Dendritic cell treated with granulocyte-macrophage colony-stimulating factor and Interleukin-4, amounts not matched to agents 40 ng/mL and 50 ng/mL, for 4 days (primary cell): ENCODE measurements at regions not wholly inside any gene's neighbourhood (a gene's known extent, or its start where the extent isn't known, plus 50 kb on each side); places are given as distances from the start of the nearest gene placed in this dataset.
A peak's percentile ranks its signal among the peaks of the same experiment; 100 is the strongest.

Experiments used
- H3K27ac Mint-ChIP-seq: one replicate; pipeline ENCODE4 v1.8.0; 2022; ENCODE audit warnings: mild to moderate bottlenecking, mixed read lengths
- H3K27me3 Mint-ChIP-seq: one replicate; pipeline ENCODE4 v1.8.0; 2022; ENCODE audit warnings: mild to moderate bottlenecking, mixed read lengths
- H3K36me3 Mint-ChIP-seq: one replicate; pipeline ENCODE4 v1.8.0; 2022; ENCODE audit warnings: low read depth, mixed read lengths
- H3K4me1 Mint-ChIP-seq: one replicate; pipeline ENCODE4 v1.8.0; 2022; ENCODE audit warnings: low read depth, mixed read lengths
- H3K4me3 Mint-ChIP-seq: one replicate; pipeline ENCODE4 v1.8.0; 2022; ENCODE audit warnings: mild to moderate bottlenecking, moderate library complexity, mixed read lengths
- H3K9me3 Mint-ChIP-seq: one replicate; pipeline ENCODE4 v1.8.0; 2022; ENCODE audit warnings: mixed read lengths
- intact Hi-C: fragments of 100-400 bp; cut with micrococcal nuclease; formaldehyde crosslinking; loops from one replicate; pipeline ENCODE4 v1.15.0; 2022

- no peaks in the 10 kb centered on the region for H3K27me3 Mint-ChIP-seq
- peaks cover 3% of the 10 kb centered on the region for H3K9me3 Mint-ChIP-seq
- no peak overlapping the region for H3K4me3 Mint-ChIP-seq
- intact Hi-C loops, result no loop called here
- H3K27ac Mint-ChIP-seq, result peak overlapping the region; percentile 44
- H3K4me1 Mint-ChIP-seq, result peaks cover 47% of the 10 kb centered on the region
- H3K36me3 Mint-ChIP-seq, result no peaks in the 10 kb centered on the region
Measured at GRCh38 chr14:50010752-50011151, 105.6 kb downstream of the VCPKMT start.

- intact Hi-C loops, result no loop called here
- Mint-ChIP-seq H3K4me1 (peaks cover 49% of the 10 kb centered on the region), H3K27me3 (no peaks in the 10 kb centered on the region), H3K36me3 (no peaks in the 10 kb centered on the region), H3K9me3 (peaks cover 8% of the 10 kb centered on the region), H3K4me3 (no peak overlapping the region), H3K27ac (peak overlapping the region; percentile 44)
Measured at GRCh38 chr14:50011242-50011641, 105.1 kb downstream of the VCPKMT start.

- H3K36me3 Mint-ChIP-seq, result no peaks in the 10 kb centered on the region
- intact Hi-C loops, result no loop called here
Measured at GRCh38 chr14:50012644-50013043, 103.7 kb downstream of the VCPKMT start.

GRCh38 chr14:50013198-50013918 lies 103.0 kb downstream of the VCPKMT start:
- Mint-ChIP-seq H3K36me3 (no peaks in the 10 kb centered on the region), H3K27ac (peak overlapping the region; percentile 55), H3K9me3 (peaks cover 10% of the 10 kb centered on the region), H3K4me3 (no peak overlapping the region), H3K4me1 (peaks cover 42% of the 10 kb centered on the region), H3K27me3 (peaks cover 3% of the 10 kb centered on the region)
- intact Hi-C loops, result no loop called here

More at GRCh38 chr14:50012644-50013043, 103.7 kb downstream of the VCPKMT start:
- Mint-ChIP-seq H3K27me3 (peaks cover 3% of the 10 kb centered on the region), H3K4me1 (peaks cover 44% of the 10 kb centered on the region), H3K4me3 (no peak overlapping the region), H3K27ac (peak overlapping the region; percentile 27), H3K9me3 (peaks cover 10% of the 10 kb centered on the region)

- Mint-ChIP-seq H3K27ac (peak overlapping the region; percentile 55), H3K36me3 (no peaks in the 10 kb centered on the region), H3K9me3 (peaks cover 10% of the 10 kb centered on the region), H3K27me3 (peaks cover 3% of the 10 kb centered on the region), H3K4me3 (no peak overlapping the region), H3K4me1 (peaks cover 36% of the 10 kb centered on the region)
- intact Hi-C loops, result no loop called here
Measured at GRCh38 chr14:50013934-50014333, 102.4 kb downstream of the VCPKMT start.

GRCh38 chr14:50014809-50015430 lies 101.5 kb downstream of the VCPKMT start:
- intact Hi-C loops, result no loop called here
- Mint-ChIP-seq H3K36me3 (peaks cover 6% of the 10 kb centered on the region), H3K9me3 (peaks cover 17% of the 10 kb centered on the region), H3K4me3 (no peak overlapping the region), H3K4me1 (peaks cover 33% of the 10 kb centered on the region), H3K27ac (peak overlapping the region; percentile 20), H3K27me3 (peaks cover 3% of the 10 kb centered on the region)

GRCh38 chr14:50015716-50016115 lies 100.7 kb downstream of the VCPKMT start:
- H3K9me3 Mint-ChIP-seq, result peaks cover 25% of the 10 kb centered on the region
- peak overlapping the region; percentile 20 for H3K27ac Mint-ChIP-seq
- H3K4me1 Mint-ChIP-seq, result peaks cover 35% of the 10 kb centered on the region
- H3K27me3 Mint-ChIP-seq, result peaks cover 3% of the 10 kb centered on the region
- intact Hi-C loops, result no loop called here
- peaks cover 14% of the 10 kb centered on the region for H3K36me3 Mint-ChIP-seq
- H3K4me3 Mint-ChIP-seq, result no peak overlapping the region

- Mint-ChIP-seq H3K4me1 (peaks cover 48% of the 10 kb centered on the region), H3K27ac (no peak overlapping the region), H3K9me3 (peaks cover 30% of the 10 kb centered on the region), H3K36me3 (peaks cover 17% of the 10 kb centered on the region), H3K4me3 (no peak overlapping the region), H3K27me3 (peaks cover 3% of the 10 kb centered on the region)
- intact Hi-C loops, result no loop called here
Measured at GRCh38 chr14:50018201-50018932, 98.0 kb downstream of the VCPKMT start.

GRCh38 chr14:50018933-50019210 lies 97.5 kb downstream of the VCPKMT start:
- intact Hi-C loops, result no loop called here
- Mint-ChIP-seq H3K4me1 (peaks cover 48% of the 10 kb centered on the region), H3K27me3 (peaks cover 3% of the 10 kb centered on the region), H3K4me3 (no peak overlapping the region), H3K9me3 (peaks cover 30% of the 10 kb centered on the region), H3K27ac (no peak overlapping the region), H3K36me3 (peaks cover 17% of the 10 kb centered on the region)

- H3K27ac Mint-ChIP-seq, result no peak overlapping the region
- no peak overlapping the region for H3K4me3 Mint-ChIP-seq
- peaks cover 3% of the 10 kb centered on the region for H3K27me3 Mint-ChIP-seq
- H3K9me3 Mint-ChIP-seq, result peaks cover 31% of the 10 kb centered on the region
- intact Hi-C loops, result no loop called here
- peaks cover 17% of the 10 kb centered on the region for H3K36me3 Mint-ChIP-seq
- H3K4me1 Mint-ChIP-seq, result peaks cover 39% of the 10 kb centered on the region
Measured at GRCh38 chr14:50020184-50020583, 96.2 kb downstream of the VCPKMT start.

GRCh38 chr14:50020799-50021198 lies 95.6 kb downstream of the VCPKMT start:
- no peak overlapping the region for H3K4me3 Mint-ChIP-seq
- intact Hi-C loops, result no loop called here
- peaks cover 34% of the 10 kb centered on the region for H3K9me3 Mint-ChIP-seq
- H3K27ac Mint-ChIP-seq, result peak overlapping the region; percentile 64
- peaks cover 3% of the 10 kb centered on the region for H3K27me3 Mint-ChIP-seq
- H3K4me1 Mint-ChIP-seq, result peaks cover 39% of the 10 kb centered on the region
- peaks cover 22% of the 10 kb centered on the region for H3K36me3 Mint-ChIP-seq

GRCh38 chr14:50021261-50022031 lies 94.9 kb downstream of the VCPKMT start:
- Mint-ChIP-seq H3K27me3 (peaks cover 3% of the 10 kb centered on the region), H3K36me3 (peaks cover 23% of the 10 kb centered on the region), H3K4me1 (peaks cover 33% of the 10 kb centered on the region), H3K4me3 (no peak overlapping the region), H3K9me3 (peaks cover 30% of the 10 kb centered on the region), H3K27ac (peak overlapping the region; percentile 64)
- intact Hi-C loops, result no loop called here

GRCh38 chr14:50022661-50023060 lies 93.7 kb downstream of the VCPKMT start:
- peaks cover 45% of the 10 kb centered on the region for H3K4me1 Mint-ChIP-seq
- H3K27ac Mint-ChIP-seq, result no peak overlapping the region
- no peaks in the 10 kb centered on the region for H3K27me3 Mint-ChIP-seq
- peaks cover 30% of the 10 kb centered on the region for H3K9me3 Mint-ChIP-seq
- H3K4me3 Mint-ChIP-seq, result no peak overlapping the region
- intact Hi-C loops, result no loop called here
- peaks cover 23% of the 10 kb centered on the region for H3K36me3 Mint-ChIP-seq
